SIG-M5 treated with dmso at 0.1 percent for 504 hours (cell line): ENCODE measurements at regions not wholly inside any gene's neighbourhood (a gene's known extent, or its start where the extent isn't known, plus 50 kb on each side); places are given as distances from the start of the nearest gene placed in this dataset.

Source experiments
- DNase-seq: peaks from one replicate; lab custom pipeline; 2025; ENCODE audit not compliant: unreplicated experiment; lab: John Stamatoyannopoulos, UW

DNA sequence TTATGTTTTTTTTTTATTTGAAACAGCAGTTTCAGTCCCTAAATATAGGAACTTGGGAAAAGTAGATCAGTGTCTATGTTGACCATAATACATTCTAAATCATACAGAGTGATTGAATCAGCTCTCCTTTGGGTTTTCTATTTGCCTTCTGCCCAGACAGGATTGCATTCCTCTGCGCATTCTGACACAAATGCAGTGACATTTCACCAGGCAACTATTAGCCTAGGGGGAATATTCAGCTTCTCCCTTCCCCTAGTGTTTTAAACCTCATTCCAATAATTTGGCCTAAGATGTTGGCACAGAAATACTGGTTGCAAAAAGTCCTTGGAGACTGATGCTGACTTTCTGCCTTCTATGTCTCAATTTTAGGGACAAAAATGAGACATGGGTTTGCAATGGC is 172.8 kb downstream of the PTGER3 start:
- no peak for DNase-seq

- no peak for DNase-seq
These were observed 170.3 kb downstream of the PTGER3 start for GRCh38 chr1:70877343-70877742.

DNA sequence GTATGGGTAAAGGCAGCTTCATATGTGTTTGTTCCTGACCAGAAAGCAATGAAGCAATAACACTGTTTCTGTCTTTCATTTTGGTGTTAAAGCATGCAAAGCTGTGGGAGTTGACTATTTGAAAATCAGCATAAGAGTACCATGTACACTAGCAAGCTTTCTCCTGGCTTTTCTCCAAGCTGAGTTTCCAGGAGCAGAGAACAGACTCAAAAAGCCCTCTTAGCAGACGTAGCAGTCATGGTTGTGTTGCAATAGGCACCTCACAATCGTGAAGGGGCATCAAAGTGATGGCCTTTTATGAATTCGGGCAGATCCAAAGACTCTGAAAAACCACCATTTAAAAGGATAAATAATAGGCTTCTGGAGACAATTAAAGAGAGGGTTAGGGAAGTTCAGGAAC is 159.7 kb downstream of the PTGER3 start:
- no peak for DNase-seq

DNA sequence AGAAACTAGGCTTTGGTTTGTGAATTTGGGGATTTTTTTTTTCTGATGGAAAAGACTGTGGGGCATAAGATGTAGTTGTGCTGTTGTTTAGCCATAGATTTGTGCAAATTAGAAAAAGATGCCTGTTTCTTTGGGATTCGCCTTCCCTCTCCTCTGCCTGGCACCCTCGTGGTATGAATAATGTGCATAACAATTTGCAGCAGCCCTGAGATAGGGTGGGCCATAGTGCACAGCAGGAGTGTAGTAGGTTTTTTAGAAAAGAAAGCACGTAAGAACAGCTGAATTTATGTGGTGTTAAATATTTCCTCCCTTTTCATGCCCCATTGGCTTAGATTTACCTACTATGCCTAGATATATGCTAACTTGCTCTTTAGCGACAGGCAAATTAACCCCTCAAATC is 158.9 kb downstream of the PTGER3 start:
- DNase-seq = no peak

GRCh38 chr1:70890408-70890807 is 157.2 kb downstream of the PTGER3 start:
- DNase-seq = no peak

GRCh38 chr1:70891051-70891843 is 156.4 kb downstream of the PTGER3 start:
- DNase-seq = no peak

- no peak for DNase-seq
These were observed 155.5 kb downstream of the PTGER3 start for GRCh38 chr1:70892140-70892539.

GRCh38 chr1:70892930-70893329 is 154.7 kb downstream of the PTGER3 start:
- DNase-seq = no peak

GRCh38 chr1:70893381-70893780 is 154.2 kb downstream of the PTGER3 start:
- DNase-seq = no peak

GRCh38 chr1:70895531-70895930 is 152.1 kb downstream of the PTGER3 start:
- DNase-seq = no peak

- DNase-seq = peak; percentile 13
These were observed 151.4 kb downstream of the PTGER3 start for GRCh38 chr1:70896224-70896623.

GRCh38 chr1:70897273-70897672 is 150.3 kb downstream of the PTGER3 start:
- DNase-seq = no peak

DNA sequence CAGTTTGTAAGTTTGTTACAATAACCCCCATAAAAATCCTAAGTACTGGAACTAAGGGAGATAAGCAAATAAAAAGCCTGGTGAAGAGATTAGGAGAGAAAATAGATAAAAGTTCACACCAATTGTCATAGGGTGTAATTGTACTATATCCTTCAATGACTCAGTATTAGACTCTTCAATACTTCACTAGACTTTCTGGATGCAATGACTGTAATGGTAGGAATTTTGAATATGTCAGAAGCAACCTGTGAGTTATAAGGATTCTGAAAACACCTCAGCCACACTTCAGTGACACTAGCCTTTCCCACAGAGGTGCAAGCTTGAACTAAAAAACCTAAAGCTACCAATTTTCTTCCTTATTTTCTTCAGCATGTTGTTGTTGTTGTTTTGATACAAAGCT is 147.9 kb downstream of the PTGER3 start:
- DNase-seq = no peak

- DNase-seq = no peak
These were observed 145.4 kb downstream of the PTGER3 start for GRCh38 chr1:70902211-70902610.

- no peak for DNase-seq
These were observed 140.8 kb downstream of the PTGER3 start for GRCh38 chr1:70906800-70907199.

- DNase-seq = no peak
These were observed 139.9 kb downstream of the PTGER3 start for GRCh38 chr1:70907563-70908310.

DNA sequence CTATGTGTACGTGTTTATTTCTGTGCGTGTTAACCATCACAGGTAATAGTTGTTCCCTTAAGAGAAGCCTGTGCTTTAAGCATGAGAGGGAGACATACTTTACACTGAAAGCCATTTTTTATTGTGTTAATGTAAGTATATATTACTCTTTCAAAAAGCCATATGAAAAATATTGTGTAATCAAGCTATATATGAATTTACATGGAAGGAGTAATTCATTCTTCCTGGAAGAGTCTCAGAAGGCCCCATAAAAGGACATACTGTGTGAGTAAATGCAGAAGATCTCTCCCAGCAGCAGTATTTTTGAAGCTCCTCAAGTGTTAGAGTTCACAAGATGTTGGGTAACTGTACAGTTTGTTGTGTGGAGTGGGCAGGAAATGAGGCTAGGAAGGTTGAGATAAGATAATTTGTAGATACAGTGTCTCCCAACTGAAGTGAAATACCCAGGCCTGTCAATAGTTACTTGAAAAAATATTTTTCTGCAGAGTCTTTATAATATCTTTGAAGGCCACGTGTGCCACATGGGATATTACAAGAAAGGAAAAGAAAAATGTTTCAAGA is 138.3 kb downstream of the PTGER3 start:
- DNase-seq = no peak

GRCh38 chr1:70910013-70910412 is 137.6 kb downstream of the PTGER3 start:
- DNase-seq = no peak

DNA sequence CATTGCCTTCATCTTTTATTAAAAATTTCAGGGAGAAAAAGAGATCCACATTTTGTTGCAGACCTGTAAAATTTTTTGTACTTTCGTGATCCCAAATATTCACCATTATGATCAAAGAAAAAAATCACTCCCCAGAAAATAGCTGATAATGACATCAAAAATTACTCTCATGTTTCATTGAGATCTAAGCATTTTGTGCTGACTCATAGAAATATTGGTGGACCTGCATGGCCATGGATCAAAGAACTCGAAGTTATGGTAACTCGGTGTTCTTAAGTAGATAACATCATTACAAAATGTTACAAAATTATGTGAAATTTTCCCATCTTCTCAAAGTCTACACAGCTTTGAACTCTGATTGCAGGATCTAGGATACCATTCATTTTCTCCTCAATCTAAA is 135.8 kb downstream of the PTGER3 start:
- DNase-seq = no peak

- no peak for DNase-seq
These were observed 133.4 kb downstream of the PTGER3 start for GRCh38 chr1:70914224-70914623.

DNA sequence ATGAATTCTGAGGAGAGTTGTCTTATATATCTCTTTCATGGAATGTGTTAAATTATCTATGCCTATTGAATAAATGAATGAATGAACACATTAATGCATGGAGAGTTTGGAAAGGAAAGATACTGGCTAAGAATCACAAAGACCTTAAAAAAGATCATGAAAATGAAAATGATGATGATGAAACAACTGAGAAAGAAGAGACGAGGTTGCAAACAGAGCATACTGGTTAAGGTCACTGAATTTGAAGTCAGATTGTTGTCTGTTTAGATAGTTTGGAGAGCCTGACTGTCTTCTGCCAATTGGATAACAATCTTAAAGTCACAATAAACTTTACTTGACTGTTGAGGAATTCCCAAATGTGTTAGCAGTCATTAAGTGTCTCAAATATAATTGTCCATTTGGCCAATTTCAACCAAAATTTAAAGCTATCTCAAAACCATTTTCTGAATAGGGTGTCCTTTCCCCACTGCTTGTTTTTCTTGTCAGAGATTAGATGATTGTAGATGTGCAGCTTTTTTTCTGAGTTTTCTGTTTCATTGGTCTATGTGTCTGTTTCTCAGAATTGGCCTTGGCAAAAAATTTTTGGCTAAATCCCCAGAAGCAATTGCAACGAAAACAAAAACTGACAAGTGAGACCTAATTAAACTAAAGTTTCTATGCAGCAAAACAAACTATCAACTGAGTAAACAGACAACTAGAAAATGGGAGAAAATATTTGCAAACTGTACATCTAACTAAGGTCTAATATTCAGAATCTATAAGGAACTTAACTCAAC is 132.2 kb downstream of the PTGER3 start:
- no peak for DNase-seq
